ENCODE measurements at regions not wholly inside any gene's neighbourhood (a gene's known extent, or its start where the extent isn't known, plus 50 kb on each side); places are given as distances from the start of the nearest gene placed in this dataset.

DNA sequence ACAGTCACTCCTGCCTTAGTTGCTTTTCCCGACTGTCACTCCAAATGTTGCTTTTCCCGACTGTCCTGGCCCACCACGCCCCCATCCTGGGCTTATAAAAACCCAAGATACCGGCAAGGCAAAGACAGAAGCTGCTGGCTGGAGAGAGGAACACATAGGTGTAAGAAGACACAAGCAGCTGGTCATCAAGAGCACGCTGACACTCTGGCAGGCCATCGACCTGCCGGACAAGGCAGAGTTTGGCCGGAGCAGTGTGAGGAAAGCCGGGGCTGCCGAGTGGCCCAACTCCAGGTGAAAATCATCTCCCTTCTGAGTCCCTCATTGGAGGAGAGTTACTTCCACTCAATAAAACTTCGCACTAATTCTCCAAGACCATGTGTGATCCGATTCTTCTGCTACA is 349.5 kb downstream of the SLITRK1 start:
- 86 to 92% (median 91%) methylated on average over 10 to 12 of the region's 12 CpGs for WGBS, 4 donors
- Histone ChIP-seq H3K27me3 (no peaks in the 10 kb centered on the region), H3K27ac (no peak overlapping the region), H3K36me3 (replicated peaks in 1 of 2) (no peaks in the 10 kb centered on the region), H3K9me3 (replicated peaks in 1 of 3) (no peaks in the 10 kb centered on the region), H3K4me1 (replicated peaks in 1 of 2) (no peaks in the 10 kb centered on the region), H3K4me3 (no peak overlapping the region)
- intact Hi-C loops (cut with DNase I) = no loop called here
- DNase-seq = no peak
- no peak for TF ChIP-seq POLR2A (IDR thresholded peaks at IDR 0.05)
- TF ChIP-seq, protein P1, sequence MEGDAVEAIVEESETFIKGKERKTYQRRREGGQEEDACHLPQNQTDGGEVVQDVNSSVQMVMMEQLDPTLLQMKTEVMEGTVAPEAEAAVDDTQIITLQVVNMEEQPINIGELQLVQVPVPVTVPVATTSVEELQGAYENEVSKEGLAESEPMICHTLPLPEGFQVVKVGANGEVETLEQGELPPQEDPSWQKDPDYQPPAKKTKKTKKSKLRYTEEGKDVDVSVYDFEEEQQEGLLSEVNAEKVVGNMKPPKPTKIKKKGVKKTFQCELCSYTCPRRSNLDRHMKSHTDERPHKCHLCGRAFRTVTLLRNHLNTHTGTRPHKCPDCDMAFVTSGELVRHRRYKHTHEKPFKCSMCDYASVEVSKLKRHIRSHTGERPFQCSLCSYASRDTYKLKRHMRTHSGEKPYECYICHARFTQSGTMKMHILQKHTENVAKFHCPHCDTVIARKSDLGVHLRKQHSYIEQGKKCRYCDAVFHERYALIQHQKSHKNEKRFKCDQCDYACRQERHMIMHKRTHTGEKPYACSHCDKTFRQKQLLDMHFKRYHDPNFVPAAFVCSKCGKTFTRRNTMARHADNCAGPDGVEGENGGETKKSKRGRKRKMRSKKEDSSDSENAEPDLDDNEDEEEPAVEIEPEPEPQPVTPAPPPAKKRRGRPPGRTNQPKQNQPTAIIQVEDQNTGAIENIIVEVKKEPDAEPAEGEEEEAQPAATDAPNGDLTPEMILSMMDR (IDR thresholded peaks at IDR 0.05) = no peak

DNA sequence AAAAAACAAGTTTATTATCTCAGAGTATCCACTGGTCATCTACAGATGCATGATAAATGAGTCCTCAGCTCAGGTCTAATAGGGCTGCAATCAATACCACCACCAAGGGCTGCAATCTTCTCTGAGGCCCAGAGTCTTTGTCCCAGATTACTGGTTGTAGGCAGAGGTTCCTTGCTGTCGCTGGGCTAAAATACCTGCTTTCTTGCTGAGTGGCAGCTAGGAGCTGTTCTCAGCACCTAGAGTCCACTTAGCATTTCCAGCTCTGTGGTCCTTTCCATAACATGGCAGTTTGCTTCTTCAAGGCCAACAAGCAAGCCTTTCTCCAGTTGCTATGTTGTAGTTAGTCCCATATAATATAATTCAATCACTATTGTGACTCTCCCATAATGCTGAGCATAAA is 351.3 kb downstream of the SLITRK1 start:
- no peaks in the 10 kb centered on the region for H3K9me3 ChIP-seq (replicated peaks in 1 of 3)
- 66 to 80% (median 69%) methylated on average over 1 of the region's 1 CpG for WGBS, 4 donors
- no peak for TF ChIP-seq POLR2A (IDR thresholded peaks at IDR 0.05)
- TF ChIP-seq, protein P1 (IDR thresholded peaks at IDR 0.05) = no peak
- H3K36me3 ChIP-seq (replicated peaks in 1 of 2) = no peaks in the 10 kb centered on the region
- intact Hi-C loops (cut with DNase I) = no loop called here
- no peak overlapping the region for H3K4me3 ChIP-seq
- no peaks in the 10 kb centered on the region for H3K27me3 ChIP-seq
- H3K27ac ChIP-seq = no peak overlapping the region
- H3K4me1 ChIP-seq (replicated peaks in 1 of 2) = no peaks in the 10 kb centered on the region
- DNase-seq = no peak

DNA sequence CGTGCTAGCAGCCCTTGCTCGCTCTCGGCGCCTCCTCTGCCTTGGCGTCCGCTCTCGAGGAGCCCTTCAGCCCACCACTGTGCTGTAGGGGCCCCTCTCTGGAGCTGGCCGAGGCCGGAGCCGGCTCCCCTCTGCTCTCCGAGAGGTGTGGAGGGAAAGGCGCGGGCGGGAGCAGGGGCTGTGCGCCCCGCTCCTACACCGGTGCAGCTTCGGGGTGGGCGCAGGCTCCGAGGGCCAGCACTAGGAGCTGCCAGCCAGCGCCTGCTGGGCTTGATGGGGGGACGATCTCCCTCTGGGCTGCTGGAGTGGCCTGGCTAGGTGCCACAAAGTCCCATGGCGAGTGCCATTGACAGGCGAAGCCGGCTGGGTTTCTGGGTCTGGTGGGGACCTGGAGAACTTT is 365.5 kb downstream of the SLITRK1 start:
- 85 to 94% (median 88%) methylated on average over 19 to 25 of the region's 25 CpGs for WGBS, 4 donors
- Histone ChIP-seq H3K4me3 (no peak overlapping the region), H3K27ac (no peak overlapping the region), H3K36me3 (replicated peaks in 1 of 2) (no peaks in the 10 kb centered on the region), H3K27me3 (no peaks in the 10 kb centered on the region), H3K4me1 (replicated peaks in 1 of 2) (no peaks in the 10 kb centered on the region), H3K9me3 (replicated peaks in 1 of 3) (no peaks in the 10 kb centered on the region)
- TF ChIP-seq, protein P1 (IDR thresholded peaks at IDR 0.05) = no peak
- no peak for TF ChIP-seq POLR2A (IDR thresholded peaks at IDR 0.05)
- DNase-seq = no peak
- intact Hi-C loops (cut with DNase I) = no loop called here

DNA sequence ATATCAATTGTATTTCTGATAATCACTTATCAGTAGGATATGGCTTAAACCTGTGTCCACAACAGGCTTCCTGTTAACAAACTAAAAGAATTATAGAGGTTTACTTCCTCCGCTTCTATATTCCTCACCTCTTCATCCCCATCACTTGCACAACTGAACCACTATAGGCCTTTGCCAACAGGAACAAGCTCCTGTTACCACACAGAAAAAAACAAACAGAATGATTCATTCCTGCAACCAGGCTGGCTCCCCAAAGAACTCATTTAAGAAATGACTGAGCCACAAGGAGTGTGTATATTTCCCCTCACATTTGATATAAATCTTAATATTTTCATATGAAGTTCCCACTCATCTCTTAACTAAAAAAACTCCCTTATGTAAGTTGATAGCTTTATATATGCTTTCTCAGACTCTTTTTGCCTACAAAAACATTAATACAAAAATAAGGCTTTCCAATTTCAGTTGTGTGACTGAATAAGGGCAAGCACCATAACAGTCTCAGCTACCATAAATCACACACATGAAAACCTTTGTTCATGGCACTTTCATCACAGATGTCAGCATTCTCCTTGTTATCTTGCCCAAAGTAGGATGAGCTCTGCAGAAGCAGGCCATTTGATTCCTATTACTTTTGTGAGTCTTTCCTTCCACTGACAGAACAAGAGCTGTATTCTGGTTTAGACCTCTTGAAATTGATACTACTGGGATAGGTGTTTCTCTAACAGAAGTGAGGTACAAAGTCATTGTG is 366.8 kb downstream of the SLITRK1 start:
- Histone ChIP-seq H3K27ac (no peak overlapping the region), H3K27me3 (no peaks in the 10 kb centered on the region), H3K9me3 (replicated peaks in 1 of 3) (no peaks in the 10 kb centered on the region), H3K4me1 (replicated peaks in 1 of 2) (no peaks in the 10 kb centered on the region), H3K36me3 (replicated peaks in 1 of 2) (no peaks in the 10 kb centered on the region), H3K4me3 (no peak overlapping the region)
- TF ChIP-seq, protein P1 (IDR thresholded peaks at IDR 0.05) = no peak
- TF ChIP-seq POLR2A (IDR thresholded peaks at IDR 0.05) = no peak
- DNase-seq = no peak
- intact Hi-C loops (cut with DNase I) = no loop called here
- WGBS, 4 donors = 79 to 91% (median 83%) methylated on average over 1 of the region's 1 CpG
